GM23338 (cell line): ENCODE measurements at regions not wholly inside any gene's neighbourhood (a gene's known extent, or its start where the extent isn't known, plus 50 kb on each side); places are given as distances from the start of the nearest gene placed in this dataset.

ENCODE experiments used
- CREB1 ChIP-seq: fragments of 250-450 bp; sonication (Bioruptor Pico); IDR thresholded peaks from 2 replicates; pipeline ENCODE4 v1.5.0; 2020; ENCODE audit warnings: low read depth, mild to moderate bottlenecking, moderate library complexity
- CTCF ChIP-seq, 2 experiments: fragments of 200-600 bp in 1 of 2; sonication (generic) in 1 of 2; conservative IDR thresholded peaks; 2 replicates each; pipeline versions ENCODE4 v1.5.1 to v1.6.1; 2016 to 2017; ENCODE audit warnings: antibody characterized with exemption in 2 of 2, low read depth in 2 of 2, mild to moderate bottlenecking in 2 of 2, moderate library complexity in 1 of 2
- ETS1 ChIP-seq: IDR thresholded peaks from 2 replicates; pipeline ENCODE4 v1.6.1; 2016; ENCODE audit warnings: antibody characterized with exemption
- EZH2 ChIP-seq: fragments of 200-600 bp; sonication (generic); IDR thresholded peaks from one replicate; pipeline ENCODE4 v1.8.0; 2017; ENCODE audit warnings: antibody characterized with exemption, mild to moderate bottlenecking, low read depth; ENCODE audit not compliant: unreplicated experiment
- EZH2phosphoT487 ChIP-seq: fragments of 200-600 bp; sonication (generic); IDR thresholded peaks from one replicate; pipeline ENCODE4 v1.8.1; 2018; ENCODE audit warnings: antibody characterized with exemption; ENCODE audit not compliant: unreplicated experiment
- JUNB ChIP-seq: IDR thresholded peaks from one replicate; pipeline ENCODE4 v1.6.1; 2016; ENCODE audit warnings: antibody characterized with exemption; ENCODE audit not compliant: unreplicated experiment
- NANOG ChIP-seq: IDR thresholded peaks from 2 replicates; pipeline ENCODE4 v1.6.1; 2016; ENCODE audit warnings: antibody characterized with exemption, borderline replicate concordance
- POLR2AphosphoS5 ChIP-seq: IDR thresholded peaks from 2 replicates; pipeline ENCODE4 v1.6.1; 2016; ENCODE audit warnings: antibody characterized with exemption, low read depth
- REST ChIP-seq: IDR thresholded peaks from one replicate; pipeline ENCODE4 v1.6.1; 2018; ENCODE audit warnings: antibody characterized with exemption; ENCODE audit not compliant: unreplicated experiment
- ZNF114 ChIP-seq: fragments of 250-450 bp; sonication (Bioruptor Pico); IDR thresholded peaks from 2 replicates; pipeline ENCODE4 v1.5.0; 2020; ENCODE audit warnings: mild to moderate bottlenecking, moderate library complexity
- ZNF331 ChIP-seq: fragments of 250-450 bp; sonication (Bioruptor Pico); IDR thresholded peaks from 2 replicates; pipeline ENCODE4 v1.5.0; 2020; ENCODE audit warnings: low read depth, mild to moderate bottlenecking, moderate library complexity

GRCh38 chr4:71123951-71124350 is 130.5 kb downstream of the DCK start:
- no peak for TF ChIP-seq CTCF (conservative IDR thresholded peaks at IDR 0.05; ENCODE audit: low read depth in 2 of 2)
- no peak for TF ChIP-seq JUNB
- TF ChIP-seq POLR2AphosphoS5, result no peak
- no peak for TF ChIP-seq REST
- TF ChIP-seq EZH2phosphoT487, result no peak
- TF ChIP-seq EZH2, result no peak
- no peak for TF ChIP-seq CREB1
- no peak for TF ChIP-seq NANOG
- TF ChIP-seq ETS1, result no peak
- no peak for TF ChIP-seq ZNF331 (CRISPR knock-in tag)
- TF ChIP-seq ZNF114, result no peak
